Glutamatergic neuron (in vitro differentiated cells): ENCODE measurements at regions not wholly inside any gene's neighbourhood (a gene's known extent, or its start where the extent isn't known, plus 50 kb on each side); places are given as distances from the start of the nearest gene placed in this dataset.

Experiments
- DNase-seq: peaks from one replicate; pipeline ENCODE4 v3.0.0; 2022
- H3K27ac Mint-ChIP-seq: one replicate; pipeline ENCODE4 v1.8.0; 2020; ENCODE audit warnings: mild to moderate bottlenecking, mixed read lengths, inconsistent platforms; ENCODE audit not compliant: unreplicated experiment
- H3K27me3 Mint-ChIP-seq: one replicate; pipeline ENCODE4 v1.8.0; 2020; ENCODE audit warnings: mild to moderate bottlenecking, moderate library complexity, mixed read lengths, inconsistent platforms; ENCODE audit not compliant: unreplicated experiment
- H3K36me3 Mint-ChIP-seq: one replicate; pipeline ENCODE4 v1.8.0; 2020; ENCODE audit warnings: mild to moderate bottlenecking, mixed read lengths, inconsistent platforms; ENCODE audit not compliant: unreplicated experiment
- H3K4me1 Mint-ChIP-seq: one replicate; pipeline ENCODE4 v1.8.0; 2020; ENCODE audit warnings: mild to moderate bottlenecking, low read depth, mixed read lengths, inconsistent platforms; ENCODE audit not compliant: unreplicated experiment
- H3K4me3 Mint-ChIP-seq: one replicate; pipeline ENCODE4 v1.8.0; 2020; ENCODE audit warnings: mild to moderate bottlenecking, mixed read lengths, inconsistent platforms; ENCODE audit not compliant: unreplicated experiment
- H3K9me3 Mint-ChIP-seq: one replicate; pipeline ENCODE4 v1.8.0; 2020; ENCODE audit warnings: mild to moderate bottlenecking, moderate library complexity, mixed read lengths, inconsistent platforms; ENCODE audit not compliant: unreplicated experiment
- TF ChIP-seq, protein P1 (sequence below): fragments of 200-600 bp; sonication (generic); IDR thresholded peaks from one replicate; pipeline ENCODE4 v1.5.0; 2021; ENCODE audit not compliant: partially characterized antibody, unreplicated experiment

DNA sequence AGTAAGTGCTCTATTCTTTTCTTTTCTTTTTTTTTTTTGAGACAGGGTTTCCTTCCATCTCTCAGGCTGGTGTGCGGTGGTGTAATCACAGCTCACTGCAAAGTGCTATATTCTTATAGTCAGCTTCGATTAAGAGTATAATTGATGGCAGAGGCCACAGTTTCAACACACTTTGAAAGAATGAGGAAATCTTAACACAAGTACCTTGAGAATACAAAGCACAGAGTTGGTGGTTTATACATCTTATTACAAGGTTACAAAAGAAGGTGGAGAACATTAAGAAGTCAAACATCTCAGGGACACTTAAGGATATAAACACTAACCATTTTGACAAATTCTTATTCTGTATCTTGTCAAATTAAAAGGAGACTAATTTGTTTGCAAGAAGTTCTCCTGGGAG lies 180.5 kb downstream of the SOD2 start:
- TF ChIP-seq, protein P1, sequence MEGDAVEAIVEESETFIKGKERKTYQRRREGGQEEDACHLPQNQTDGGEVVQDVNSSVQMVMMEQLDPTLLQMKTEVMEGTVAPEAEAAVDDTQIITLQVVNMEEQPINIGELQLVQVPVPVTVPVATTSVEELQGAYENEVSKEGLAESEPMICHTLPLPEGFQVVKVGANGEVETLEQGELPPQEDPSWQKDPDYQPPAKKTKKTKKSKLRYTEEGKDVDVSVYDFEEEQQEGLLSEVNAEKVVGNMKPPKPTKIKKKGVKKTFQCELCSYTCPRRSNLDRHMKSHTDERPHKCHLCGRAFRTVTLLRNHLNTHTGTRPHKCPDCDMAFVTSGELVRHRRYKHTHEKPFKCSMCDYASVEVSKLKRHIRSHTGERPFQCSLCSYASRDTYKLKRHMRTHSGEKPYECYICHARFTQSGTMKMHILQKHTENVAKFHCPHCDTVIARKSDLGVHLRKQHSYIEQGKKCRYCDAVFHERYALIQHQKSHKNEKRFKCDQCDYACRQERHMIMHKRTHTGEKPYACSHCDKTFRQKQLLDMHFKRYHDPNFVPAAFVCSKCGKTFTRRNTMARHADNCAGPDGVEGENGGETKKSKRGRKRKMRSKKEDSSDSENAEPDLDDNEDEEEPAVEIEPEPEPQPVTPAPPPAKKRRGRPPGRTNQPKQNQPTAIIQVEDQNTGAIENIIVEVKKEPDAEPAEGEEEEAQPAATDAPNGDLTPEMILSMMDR: no peak
- no peaks in the 10 kb centered on the region for H3K27me3 Mint-ChIP-seq
- no peaks in the 10 kb centered on the region for H3K9me3 Mint-ChIP-seq
- H3K36me3 Mint-ChIP-seq: no peaks in the 10 kb centered on the region
- no peak overlapping the region for H3K27ac Mint-ChIP-seq
- DNase-seq: no peak
- H3K4me1 Mint-ChIP-seq: no peaks in the 10 kb centered on the region
- no peak overlapping the region for H3K4me3 Mint-ChIP-seq

DNA sequence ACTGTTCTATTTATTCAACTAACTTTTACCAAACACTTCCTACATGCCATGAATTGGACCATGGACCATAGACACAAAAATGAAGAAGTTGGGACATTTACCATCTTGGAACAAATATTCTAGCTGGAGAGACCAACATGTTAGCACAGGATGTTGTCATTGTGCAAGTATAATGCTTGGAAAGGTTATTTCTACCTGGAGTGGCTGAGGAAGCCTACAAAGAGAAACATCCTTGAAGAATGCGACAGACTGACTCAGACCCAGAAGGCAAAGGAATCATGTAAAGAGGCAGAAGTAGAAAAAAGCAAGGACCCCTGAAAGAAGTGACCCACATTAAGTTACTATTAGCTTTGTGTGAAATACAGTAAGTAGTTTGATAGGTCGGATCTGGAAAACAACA lies 180.9 kb downstream of the SOD2 start:
- no peaks in the 10 kb centered on the region for H3K4me1 Mint-ChIP-seq
- no peaks in the 10 kb centered on the region for H3K27me3 Mint-ChIP-seq
- no peak overlapping the region for H3K4me3 Mint-ChIP-seq
- no peaks in the 10 kb centered on the region for H3K36me3 Mint-ChIP-seq
- TF ChIP-seq, protein P1: no peak
- no peaks in the 10 kb centered on the region for H3K9me3 Mint-ChIP-seq
- H3K27ac Mint-ChIP-seq: no peak overlapping the region
- DNase-seq: no peak

DNA sequence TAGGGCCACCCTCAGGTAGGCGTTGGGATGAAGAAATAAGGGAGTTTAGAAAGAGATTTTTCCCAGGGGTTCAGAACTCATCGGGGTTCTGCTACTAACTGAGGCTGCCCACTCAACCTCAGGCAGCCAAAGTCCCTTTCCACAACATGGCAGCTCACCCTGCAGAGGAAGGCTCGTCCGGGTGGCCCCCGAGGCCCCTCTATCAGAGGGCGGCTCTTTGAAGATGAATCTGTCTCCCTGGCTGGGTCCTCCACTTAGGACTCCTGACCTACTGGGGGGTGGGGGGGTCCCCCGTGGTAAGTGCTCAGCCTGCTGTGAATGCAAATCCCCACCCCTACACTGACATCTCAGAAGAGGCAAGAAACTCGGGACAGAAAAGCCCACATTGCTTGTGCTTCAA lies 182.9 kb downstream of the SOD2 start:
- no peak overlapping the region for H3K4me3 Mint-ChIP-seq
- H3K27me3 Mint-ChIP-seq: no peaks in the 10 kb centered on the region
- H3K4me1 Mint-ChIP-seq: no peaks in the 10 kb centered on the region
- no peaks in the 10 kb centered on the region for H3K36me3 Mint-ChIP-seq
- TF ChIP-seq, protein P1: no peak
- H3K27ac Mint-ChIP-seq: no peak overlapping the region
- H3K9me3 Mint-ChIP-seq: peaks cover under 1% of the 10 kb centered on the region
- no peak for DNase-seq

DNA sequence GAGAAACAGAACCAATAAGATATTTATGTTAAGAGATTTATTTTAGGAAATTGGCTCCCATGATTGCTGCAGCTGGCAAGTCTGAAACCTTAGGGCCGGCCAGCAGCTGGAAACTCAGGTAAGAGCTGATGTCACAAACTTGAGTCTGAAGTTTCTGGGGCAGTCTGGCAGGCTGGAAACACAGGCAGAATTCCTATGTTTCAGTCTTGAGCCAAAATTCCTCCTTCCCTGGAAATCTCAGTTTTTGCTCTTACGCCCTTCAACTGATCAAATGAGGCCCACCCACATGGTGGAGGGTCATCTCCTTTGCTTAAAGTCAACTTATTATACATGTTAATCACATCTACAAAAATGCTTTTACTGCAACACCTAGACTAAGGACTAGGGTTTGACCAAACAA lies 184.1 kb downstream of the SOD2 start:
- no peak for DNase-seq
- no peak overlapping the region for H3K27ac Mint-ChIP-seq
- TF ChIP-seq, protein P1: no peak

DNA sequence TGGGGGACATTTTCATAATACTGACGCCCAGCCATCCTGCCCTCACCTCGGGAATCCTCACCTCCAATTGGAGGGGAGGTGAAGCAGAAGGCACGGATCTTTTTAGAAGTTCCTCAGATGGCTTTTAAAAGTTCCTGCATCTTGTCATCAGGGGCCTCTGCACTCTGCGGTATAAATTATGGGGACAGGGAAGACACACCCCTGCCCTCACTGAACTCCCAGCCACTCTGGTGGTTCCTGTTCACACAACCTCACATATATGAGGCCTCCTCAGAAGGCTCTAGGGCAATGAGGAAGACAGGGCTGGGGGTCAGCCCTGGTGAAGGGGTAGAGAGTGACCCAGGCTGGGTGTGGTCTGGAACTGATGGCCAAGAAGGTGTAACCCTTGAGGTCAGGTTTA lies 187.0 kb downstream of the SOD2 start:
- no peaks in the 10 kb centered on the region for H3K4me1 Mint-ChIP-seq
- TF ChIP-seq, protein P1: no peak
- no peak overlapping the region for H3K27ac Mint-ChIP-seq
- no peak for DNase-seq
- H3K27me3 Mint-ChIP-seq: no peaks in the 10 kb centered on the region
- H3K36me3 Mint-ChIP-seq: no peaks in the 10 kb centered on the region
- H3K4me3 Mint-ChIP-seq: no peak overlapping the region
- peaks cover 1% of the 10 kb centered on the region for H3K9me3 Mint-ChIP-seq

More for the DNA sequence above, 184.1 kb downstream of the SOD2 start:
- Mint-ChIP-seq H3K4me3 (no peak overlapping the region), H3K36me3 (no peaks in the 10 kb centered on the region), H3K4me1 (no peaks in the 10 kb centered on the region), H3K9me3 (peaks cover 1% of the 10 kb centered on the region), H3K27me3 (no peaks in the 10 kb centered on the region)
